ENCODE measurements at regions not wholly inside any gene's neighbourhood (a gene's known extent, or its start where the extent isn't known, plus 50 kb on each side); places are given as distances from the start of the nearest gene placed in this dataset.

DNA sequence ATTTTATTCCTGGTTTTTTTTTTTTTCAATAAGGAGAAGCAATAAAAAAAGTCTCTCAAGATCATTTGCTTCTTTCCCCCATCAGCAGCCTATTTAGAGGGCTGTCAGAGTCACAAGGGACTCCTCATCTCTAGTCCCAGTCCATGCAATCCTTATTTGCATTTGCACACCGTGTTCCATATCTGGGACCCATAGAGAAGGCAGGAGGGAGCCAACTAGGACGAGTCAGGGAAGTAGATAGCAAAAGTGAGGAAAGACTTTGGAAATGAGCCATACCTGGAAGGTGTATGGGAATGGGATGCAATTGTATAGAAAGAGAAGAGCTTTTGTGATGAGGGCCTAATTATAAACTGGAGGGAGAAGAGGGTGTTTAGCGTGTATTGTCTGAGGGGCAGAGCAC lies 160.0 kb downstream of the PIK3R1 start:
- Histone ChIP-seq H3K9me2 (replicated peaks; ENCODE audit: control insufficient read depth, low read length) (no peaks in the 10 kb centered on the region), H3K27ac (ENCODE audit: low read depth, low read length) (no peak overlapping the region), H3F3A (ENCODE audit: control insufficient read depth, insufficient read depth) (no peaks in the 10 kb centered on the region), H3K4me2 (ENCODE audit: low read length) (no peak overlapping the region), H3K27me3 (ENCODE audit: control insufficient read depth, low read length) (no peaks in the 10 kb centered on the region; the same call in 1 of the 2 replicates), H4K20me1 (ENCODE audit: control insufficient read depth, insufficient read depth, low read depth, low read length) (no peaks in the 10 kb centered on the region), H3K4me1 (ENCODE audit: control insufficient read depth, low read length) (peaks cover 8% of the 10 kb centered on the region), H3K4me3 (ENCODE audit: low read length) (no peak overlapping the region), H3K9me3 (ENCODE audit: control insufficient read depth, insufficient read depth, low read length) (no peaks in the 10 kb centered on the region), H3K79me2 (ENCODE audit: control insufficient read depth, low read length) (no peaks in the 10 kb centered on the region), H3K36me3 (ENCODE audit: control insufficient read depth, low read length) (no peaks in the 10 kb centered on the region)
- TF ChIP-seq, protein P1, sequence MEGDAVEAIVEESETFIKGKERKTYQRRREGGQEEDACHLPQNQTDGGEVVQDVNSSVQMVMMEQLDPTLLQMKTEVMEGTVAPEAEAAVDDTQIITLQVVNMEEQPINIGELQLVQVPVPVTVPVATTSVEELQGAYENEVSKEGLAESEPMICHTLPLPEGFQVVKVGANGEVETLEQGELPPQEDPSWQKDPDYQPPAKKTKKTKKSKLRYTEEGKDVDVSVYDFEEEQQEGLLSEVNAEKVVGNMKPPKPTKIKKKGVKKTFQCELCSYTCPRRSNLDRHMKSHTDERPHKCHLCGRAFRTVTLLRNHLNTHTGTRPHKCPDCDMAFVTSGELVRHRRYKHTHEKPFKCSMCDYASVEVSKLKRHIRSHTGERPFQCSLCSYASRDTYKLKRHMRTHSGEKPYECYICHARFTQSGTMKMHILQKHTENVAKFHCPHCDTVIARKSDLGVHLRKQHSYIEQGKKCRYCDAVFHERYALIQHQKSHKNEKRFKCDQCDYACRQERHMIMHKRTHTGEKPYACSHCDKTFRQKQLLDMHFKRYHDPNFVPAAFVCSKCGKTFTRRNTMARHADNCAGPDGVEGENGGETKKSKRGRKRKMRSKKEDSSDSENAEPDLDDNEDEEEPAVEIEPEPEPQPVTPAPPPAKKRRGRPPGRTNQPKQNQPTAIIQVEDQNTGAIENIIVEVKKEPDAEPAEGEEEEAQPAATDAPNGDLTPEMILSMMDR (IDR thresholded peaks at IDR 0.05; ENCODE audit: low read depth, low read length, poor library complexity, severe bottlenecking): no peak
- TF ChIP-seq EZH2phosphoT487 (IDR thresholded peaks at IDR 0.05; ENCODE audit: borderline replicate concordance, low read length): no peak

DNA sequence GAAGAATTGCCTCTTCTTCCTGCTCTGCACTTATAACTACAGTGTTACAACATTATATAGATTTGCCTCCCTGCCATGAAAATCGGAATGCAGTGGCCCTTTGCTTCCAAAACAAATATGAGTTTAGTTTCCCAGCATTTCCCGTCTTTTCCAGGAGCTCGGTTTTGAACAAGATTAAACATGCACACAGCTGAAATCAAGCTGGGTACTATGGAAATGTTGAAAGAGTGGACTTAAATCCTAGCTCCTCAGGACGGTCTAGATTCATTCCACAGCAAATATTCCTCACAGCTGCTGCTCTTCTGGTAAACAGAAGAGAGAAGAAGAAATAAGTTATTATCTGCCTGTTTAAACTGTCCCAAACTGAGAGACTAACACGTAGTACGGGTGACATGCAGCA lies 161.4 kb downstream of the PIK3R1 start:
- Histone ChIP-seq H3F3A (ENCODE audit: control insufficient read depth, insufficient read depth) (no peaks in the 10 kb centered on the region), H3K4me2 (ENCODE audit: low read length) (no peak overlapping the region), H3K36me3 (ENCODE audit: control insufficient read depth, low read length) (no peaks in the 10 kb centered on the region), H3K4me1 (ENCODE audit: control insufficient read depth, low read length) (peaks cover 11% of the 10 kb centered on the region), H3K79me2 (ENCODE audit: control insufficient read depth, low read length) (no peaks in the 10 kb centered on the region), H3K4me3 (ENCODE audit: low read length) (no peak overlapping the region), H3K27me3 (ENCODE audit: control insufficient read depth, low read length) (no peaks in the 10 kb centered on the region; the same call in 1 of the 2 replicates), H4K20me1 (ENCODE audit: control insufficient read depth, insufficient read depth, low read depth, low read length) (no peaks in the 10 kb centered on the region), H3K9me2 (replicated peaks; ENCODE audit: control insufficient read depth, low read length) (no peaks in the 10 kb centered on the region), H3K27ac (ENCODE audit: low read depth, low read length) (no peak overlapping the region), H3K9me3 (ENCODE audit: control insufficient read depth, insufficient read depth, low read length) (peaks cover 3% of the 10 kb centered on the region; the same call in 1 of the 2 replicates)
- no peak for TF ChIP-seq EZH2phosphoT487 (IDR thresholded peaks at IDR 0.05; ENCODE audit: borderline replicate concordance, low read length)
- TF ChIP-seq, protein P1 (IDR thresholded peaks at IDR 0.05; ENCODE audit: low read depth, low read length, poor library complexity, severe bottlenecking): no peak

DNA sequence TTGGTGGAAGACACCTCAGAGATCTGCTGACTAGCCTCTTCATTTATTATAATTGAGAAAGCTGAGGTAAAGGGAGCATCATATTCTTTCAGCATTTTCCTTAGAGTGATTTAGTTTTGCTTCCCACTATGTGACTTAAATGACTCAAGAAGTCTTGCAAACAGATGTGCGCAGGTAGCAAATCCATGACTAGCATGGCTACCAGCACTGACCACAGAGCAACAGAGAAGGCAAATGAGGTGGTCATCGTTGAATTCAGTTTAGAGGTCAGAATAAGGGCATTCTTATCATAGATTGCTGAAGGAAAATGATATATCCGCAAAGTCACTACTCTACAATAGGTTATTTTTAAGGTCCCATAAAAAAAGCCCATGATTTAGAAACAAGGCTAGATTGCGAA lies 162.2 kb downstream of the PIK3R1 start:
- H3K79me2 ChIP-seq (ENCODE audit: control insufficient read depth, low read length): no peaks in the 10 kb centered on the region
- H4K20me1 ChIP-seq (ENCODE audit: control insufficient read depth, insufficient read depth, low read depth, low read length): no peaks in the 10 kb centered on the region
- H3K9me3 ChIP-seq (ENCODE audit: control insufficient read depth, insufficient read depth, low read length): peaks cover 3% of the 10 kb centered on the region; the same call in 1 of the 2 replicates
- no peaks in the 10 kb centered on the region; the same call in 1 of the 2 replicates for H3K27me3 ChIP-seq (ENCODE audit: control insufficient read depth, low read length)
- no peak overlapping the region for H3K27ac ChIP-seq (ENCODE audit: low read depth, low read length)
- H3F3A ChIP-seq (ENCODE audit: control insufficient read depth, insufficient read depth): no peaks in the 10 kb centered on the region
- no peaks in the 10 kb centered on the region for H3K36me3 ChIP-seq (ENCODE audit: control insufficient read depth, low read length)
- no peaks in the 10 kb centered on the region for H3K9me2 ChIP-seq (replicated peaks; ENCODE audit: control insufficient read depth, low read length)
- TF ChIP-seq, protein P1 (IDR thresholded peaks at IDR 0.05; ENCODE audit: low read depth, low read length, poor library complexity, severe bottlenecking): no peak
- TF ChIP-seq EZH2phosphoT487 (IDR thresholded peaks at IDR 0.05; ENCODE audit: borderline replicate concordance, low read length): no peak
- peaks cover 13% of the 10 kb centered on the region for H3K4me1 ChIP-seq (ENCODE audit: control insufficient read depth, low read length)
- no peak overlapping the region for H3K4me2 ChIP-seq (ENCODE audit: low read length)
- no peak overlapping the region for H3K4me3 ChIP-seq (ENCODE audit: low read length)

Measured in DOHH2 (cell line).